GM23338 (cell line): ENCODE measurements at regions not wholly inside any gene's neighbourhood (a gene's known extent, or its start where the extent isn't known, plus 50 kb on each side); places are given as distances from the start of the nearest gene placed in this dataset.

Source experiments
- ATAC-seq: fragments of 200-7000 bp; cut with Tn5 transposase; 3 replicates; pipeline ENCODE4 v1.9.1; 2020
- DNase-seq: peaks from one replicate; pipeline ENCODE4 v3.0.0-alpha.2; 2015; ENCODE audit warnings: low spot score
- H2AFZ ChIP-seq: fragments of 200-600 bp; sonication (generic); 2 replicates; pipeline ENCODE4 v1.8.0; 2016; ENCODE audit warnings: antibody characterized with exemption, mild to moderate bottlenecking, moderate library complexity
- H3F3A ChIP-seq: fragments of 200-600 bp; sonication (generic); replicated peaks from 2 replicates; pipeline ENCODE4 v1.8.0; 2017; ENCODE audit warnings: antibody characterized with exemption, mixed run types, low read depth
- H3K27ac ChIP-seq: fragments of 200-600 bp; sonication (generic); 2 replicates; pipeline ENCODE4 v1.6.1; 2016; ENCODE audit warnings: low read depth
- H3K27me3 ChIP-seq: fragments of 200-600 bp; sonication (generic); 2 replicates; pipeline ENCODE4 v1.8.0; 2016; ENCODE audit warnings: mild to moderate bottlenecking, mixed run types, moderate library complexity; ENCODE audit not compliant: insufficient read depth
- H3K36me3 ChIP-seq: fragments of 200-600 bp; sonication (generic); 2 replicates; pipeline ENCODE4 v1.8.0; 2016; ENCODE audit warnings: mild to moderate bottlenecking; ENCODE audit not compliant: insufficient read depth
- H3K4me1 ChIP-seq: fragments of 200-600 bp; sonication (generic); 2 replicates; pipeline ENCODE4 v1.8.0; 2016; ENCODE audit warnings: mild to moderate bottlenecking, moderate library complexity; ENCODE audit not compliant: insufficient read depth
- H3K4me2 ChIP-seq: fragments of 200-600 bp; sonication (generic); 2 replicates; pipeline ENCODE4 v1.7.1; 2017; ENCODE audit warnings: mixed run types
- H3K4me3 ChIP-seq: fragments of 200-600 bp; sonication (generic); 2 replicates; pipeline ENCODE4 v1.6.1; 2016; ENCODE audit warnings: mixed run types
- H3K79me2 ChIP-seq: fragments of 200-600 bp; sonication (generic); replicated peaks from 2 replicates; pipeline ENCODE4 v1.8.0; 2017; ENCODE audit warnings: mild to moderate bottlenecking; ENCODE audit not compliant: insufficient read depth
- H3K9me2 ChIP-seq: fragments of 200-600 bp; sonication (generic); 2 replicates; pipeline ENCODE4 v1.8.0; 2017; ENCODE audit not compliant: insufficient read depth
- H4K20me1 ChIP-seq: fragments of 200-600 bp; sonication (generic); replicated peaks from 2 replicates; pipeline ENCODE4 v1.8.0; 2017; ENCODE audit warnings: mild to moderate bottlenecking; ENCODE audit not compliant: insufficient read depth
- H3K27ac Mint-ChIP-seq: 2 replicates; pipeline ENCODE4 v1.8.0; 2020; ENCODE audit warnings: inconsistent platforms, mild to moderate bottlenecking, moderate library complexity, mixed read lengths
- H3K27me3 Mint-ChIP-seq: 3 replicates; pipeline ENCODE4 v1.8.0; 2022; ENCODE audit warnings: low read depth, mild to moderate bottlenecking, moderate library complexity, mixed read lengths, inconsistent platforms; ENCODE audit not compliant: insufficient read depth, poor library complexity
- H3K36me3 Mint-ChIP-seq: 3 replicates; pipeline ENCODE4 v1.8.0; 2021; ENCODE audit warnings: low read depth, mild to moderate bottlenecking, inconsistent platforms, moderate library complexity, mixed read lengths
- H3K4me1 Mint-ChIP-seq: 3 replicates; pipeline ENCODE4 v1.8.0; 2020; ENCODE audit warnings: mild to moderate bottlenecking, inconsistent platforms, mixed read lengths
- H3K4me3 Mint-ChIP-seq: 3 replicates; pipeline ENCODE4 v1.8.0; 2021; ENCODE audit warnings: moderate library complexity, mild to moderate bottlenecking, inconsistent platforms, mixed read lengths
- H3K9me3 Mint-ChIP-seq: 3 replicates; pipeline ENCODE4 v1.8.0; 2020; ENCODE audit warnings: moderate library complexity, mild to moderate bottlenecking, inconsistent platforms, mixed read lengths
- ETS1 ChIP-seq: IDR thresholded peaks from 2 replicates; pipeline ENCODE4 v1.6.1; 2016; ENCODE audit warnings: antibody characterized with exemption
- EZH2 ChIP-seq: fragments of 200-600 bp; sonication (generic); IDR thresholded peaks from one replicate; pipeline ENCODE4 v1.8.0; 2017; ENCODE audit warnings: antibody characterized with exemption, mild to moderate bottlenecking, low read depth; ENCODE audit not compliant: unreplicated experiment
- NANOG ChIP-seq: IDR thresholded peaks from 2 replicates; pipeline ENCODE4 v1.6.1; 2016; ENCODE audit warnings: antibody characterized with exemption, borderline replicate concordance
- POLR2AphosphoS5 ChIP-seq: IDR thresholded peaks from 2 replicates; pipeline ENCODE4 v1.6.1; 2016; ENCODE audit warnings: antibody characterized with exemption, low read depth
- ZNF114 ChIP-seq: fragments of 250-450 bp; sonication (Bioruptor Pico); IDR thresholded peaks from 2 replicates; pipeline ENCODE4 v1.5.0; 2020; ENCODE audit warnings: mild to moderate bottlenecking, moderate library complexity
- ZNF462 ChIP-seq: fragments of 250-450 bp; sonication (Bioruptor Pico); IDR thresholded peaks from 2 replicates; pipeline ENCODE4 v1.5.0; 2020; ENCODE audit warnings: mild to moderate bottlenecking, moderate library complexity

GRCh38 chr13:78785764-78786163 lies 126.8 kb upstream of the OBI1 start (continued):
- TF ChIP-seq ZNF462 (CRISPR knock-in tag) (no peak), ZNF114 (no peak), NANOG (no peak)

GRCh38 chr13:78784014-78784750 lies 125.2 kb upstream of the OBI1 start:
- Histone ChIP-seq H3K4me1 (peaks cover 7% of the 10 kb centered on the region; the same call in 1 of the 2 replicates), H4K20me1 (no peaks in the 10 kb centered on the region)
- no peak for TF ChIP-seq EZH2
- TF ChIP-seq ZNF462 (CRISPR knock-in tag), result no peak
- TF ChIP-seq ETS1, result no peak
- TF ChIP-seq ZNF114, result no peak
- TF ChIP-seq POLR2AphosphoS5, result no peak
- TF ChIP-seq NANOG, result no peak

More at GRCh38 chr13:78784014-78784750, 125.2 kb upstream of the OBI1 start:
- no peak overlapping the region for H2AFZ ChIP-seq
- no peaks in the 10 kb centered on the region for H3F3A ChIP-seq
- no peak overlapping the region for H3K4me3 Mint-ChIP-seq
- peaks cover 13% of the 10 kb centered on the region for H3K4me1 Mint-ChIP-seq
- peaks cover 3% of the 10 kb centered on the region for H3K27me3 Mint-ChIP-seq
- no peaks in the 10 kb centered on the region for H3K79me2 ChIP-seq
- H3K36me3 Mint-ChIP-seq, result no peaks in the 10 kb centered on the region
- no peaks in the 10 kb centered on the region for H3K36me3 ChIP-seq
- no peak for DNase-seq
- no peak overlapping the region for H3K27ac ChIP-seq
- H3K9me3 Mint-ChIP-seq, result no peaks in the 10 kb centered on the region
- no peak overlapping the region for H3K4me2 ChIP-seq
- H3K9me2 ChIP-seq, result no peaks in the 10 kb centered on the region
- H3K4me3 ChIP-seq, result no peak overlapping the region
- no peak overlapping the region for H3K27ac Mint-ChIP-seq
- H3K27me3 ChIP-seq, result no peaks in the 10 kb centered on the region
- no peak for ATAC-seq
